GM04503 (cell line): ENCODE measurements at regions not wholly inside any gene's neighbourhood (a gene's known extent, or its start where the extent isn't known, plus 50 kb on each side); places are given as distances from the start of the nearest gene placed in this dataset.
A peak's percentile ranks its signal among the peaks of the same experiment; 100 is the strongest.
"Not testable (repeated sequence)": the region's sequence is repeated elsewhere in the genome, so short reads cannot be mapped to it uniquely, and the experiment has no call there.

Source experiments
- DNase-seq: peaks from one replicate; pipeline ENCODE4 v3.0.0-alpha.2; 2012; ENCODE audit warnings: low read depth

- no peak for DNase-seq
Measured at GRCh38 chr18:68429111-68429510, 285.8 kb downstream of the TMX3 start.

GRCh38 chr18:68428661-68429060 is 286.2 kb downstream of the TMX3 start:
- no peak for DNase-seq

GRCh38 chr18:68427951-68428401 is 286.9 kb downstream of the TMX3 start:
- peak; percentile 54 for DNase-seq

GRCh38 chr18:68426731-68427315 is 288.1 kb downstream of the TMX3 start:
- no peak for DNase-seq

GRCh38 chr18:68418881-68419280 is 296.0 kb downstream of the TMX3 start:
- no peak for DNase-seq

GRCh38 chr18:68418226-68418868 is 296.6 kb downstream of the TMX3 start:
- DNase-seq: no peak

- DNase-seq: no peak
Measured at GRCh38 chr18:68417826-68418225, 297.1 kb downstream of the TMX3 start.

GRCh38 chr18:68417166-68417799 is 297.6 kb downstream of the TMX3 start:
- DNase-seq: no peak

GRCh38 chr18:68414407-68414806 is 300.5 kb downstream of the TMX3 start:
- no peak for DNase-seq

GRCh38 chr18:68409576-68409975 is 305.3 kb downstream of the TMX3 start:
- no peak for DNase-seq

GRCh38 chr18:68406761-68407160 is 308.1 kb downstream of the TMX3 start:
- no peak for DNase-seq

- DNase-seq: no peak
Measured at GRCh38 chr18:68402784-68403183, 312.1 kb downstream of the TMX3 start.

GRCh38 chr18:68400889-68401288 is 314.0 kb downstream of the TMX3 start:
- no peak for DNase-seq

- DNase-seq: no peak
Measured at GRCh38 chr18:68399721-68400120, 315.2 kb downstream of the TMX3 start.

GRCh38 chr18:68397241-68398035 is 317.5 kb downstream of the TMX3 start:
- DNase-seq: no peak

- no peak for DNase-seq
Measured at GRCh38 chr18:68394705-68395104, 320.2 kb downstream of the TMX3 start.

- no peak for DNase-seq
Measured at GRCh38 chr18:68391801-68392200, 323.1 kb downstream of the TMX3 start.

GRCh38 chr18:68387246-68387645 is 327.7 kb downstream of the TMX3 start:
- peak; percentile 9 for DNase-seq

- not testable (repeated sequence) for DNase-seq
Measured at GRCh38 chr18:68383979-68384378, 330.9 kb downstream of the TMX3 start.

GRCh38 chr18:68376926-68377325 is 338.0 kb downstream of the TMX3 start:
- DNase-seq: no peak

- DNase-seq: no peak
Measured at GRCh38 chr18:68362907-68363306, 352.0 kb downstream of the TMX3 start.

- DNase-seq: no peak
Measured at GRCh38 chr18:68355637-68356036, 359.3 kb downstream of the TMX3 start.

GRCh38 chr18:68354176-68354575 is 360.7 kb downstream of the TMX3 start:
- DNase-seq: peak; percentile 11
